ENCODE measurements at regions not wholly inside any gene's neighbourhood (a gene's known extent, or its start where the extent isn't known, plus 50 kb on each side); places are given as distances from the start of the nearest gene placed in this dataset.

DNA sequence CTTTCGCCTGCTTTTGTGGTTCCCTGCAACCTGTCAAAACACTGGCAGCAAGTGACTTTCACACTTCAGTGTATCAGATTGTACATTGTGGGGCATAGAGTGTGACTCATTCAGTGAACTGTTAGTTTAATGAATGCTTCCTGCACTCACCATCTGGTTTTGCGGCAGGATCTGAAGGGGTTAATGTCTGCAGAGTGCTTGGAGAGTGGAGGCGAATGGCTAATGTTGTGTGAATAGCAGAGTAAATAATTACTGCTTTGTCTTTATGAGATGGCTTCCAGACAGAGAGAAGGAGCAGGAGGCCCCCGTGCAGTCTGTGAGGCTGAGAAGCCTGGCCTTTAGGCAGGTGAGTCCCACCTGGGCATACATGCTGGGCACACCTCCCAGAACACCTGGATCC is 454.3 kb upstream of the KIRREL3 start:
- in situ Hi-C loops (cut with MboI): no loop called here

More for the DNA sequence above, 454.3 kb upstream of the KIRREL3 start:
- DNase-seq (ENCODE audit: low read depth, low spot score) (no peak), ATAC-seq (no peak), FAIRE-seq (no peak)
- H3K4me2 ChIP-seq (ENCODE audit: control insufficient read depth, insufficient read depth): no peak overlapping the region
- BruUV-seq (replicated peaks): no TSS peak
- ChIA-PET SMC1A (ENCODE audit: uncharacterized antibody, unreplicated experiment) (no interaction called here), RAD21 (ENCODE audit: unreplicated experiment) (no interaction called here), CTCF (no interaction called here), POLR2A (no interaction called here)
- no peaks in the 10 kb centered on the region; a peak in 1 of 4 replicates for H3K27me3 ChIP-seq (replicated peaks in 1 of 2; ENCODE audit: control insufficient read depth in 2 of 2, insufficient read depth in 2 of 2, low read length in 1 of 2)
- H3K4me1 ChIP-seq (ENCODE audit: control insufficient read depth, insufficient read depth, low read length): no peaks in the 10 kb centered on the region
- no peak overlapping the region for H3K9ac ChIP-seq (ENCODE audit: control insufficient read depth, insufficient read depth, low read length)
- H3K9me3 ChIP-seq (replicated peaks; ENCODE audit: control insufficient read depth, insufficient read depth, low read length): no peaks in the 10 kb centered on the region
- intact Hi-C loops (cut with micrococcal nuclease; ENCODE audit: unreplicated experiment): no loop called here
- H3K36me3 ChIP-seq (ENCODE audit: control insufficient read depth in 2 of 2, insufficient read depth in 2 of 2, low read length in 1 of 2): no peaks in the 10 kb centered on the region
- no peaks in the 10 kb centered on the region; the same call in 1 of the 2 replicates for H4K20me1 ChIP-seq (ENCODE audit: control insufficient read depth, insufficient read depth)
- TF ChIP-seq, protein P1, sequence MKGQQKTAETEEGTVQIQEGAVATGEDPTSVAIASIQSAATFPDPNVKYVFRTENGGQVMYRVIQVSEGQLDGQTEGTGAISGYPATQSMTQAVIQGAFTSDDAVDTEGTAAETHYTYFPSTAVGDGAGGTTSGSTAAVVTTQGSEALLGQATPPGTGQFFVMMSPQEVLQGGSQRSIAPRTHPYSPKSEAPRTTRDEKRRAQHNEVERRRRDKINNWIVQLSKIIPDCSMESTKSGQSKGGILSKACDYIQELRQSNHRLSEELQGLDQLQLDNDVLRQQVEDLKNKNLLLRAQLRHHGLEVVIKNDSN (IDR thresholded peaks at IDR 0.05; ENCODE audit: borderline replicate concordance, extremely low read length, insufficient read depth, low read depth, low read length): no peak
- TF ChIP-seq, protein P2, sequence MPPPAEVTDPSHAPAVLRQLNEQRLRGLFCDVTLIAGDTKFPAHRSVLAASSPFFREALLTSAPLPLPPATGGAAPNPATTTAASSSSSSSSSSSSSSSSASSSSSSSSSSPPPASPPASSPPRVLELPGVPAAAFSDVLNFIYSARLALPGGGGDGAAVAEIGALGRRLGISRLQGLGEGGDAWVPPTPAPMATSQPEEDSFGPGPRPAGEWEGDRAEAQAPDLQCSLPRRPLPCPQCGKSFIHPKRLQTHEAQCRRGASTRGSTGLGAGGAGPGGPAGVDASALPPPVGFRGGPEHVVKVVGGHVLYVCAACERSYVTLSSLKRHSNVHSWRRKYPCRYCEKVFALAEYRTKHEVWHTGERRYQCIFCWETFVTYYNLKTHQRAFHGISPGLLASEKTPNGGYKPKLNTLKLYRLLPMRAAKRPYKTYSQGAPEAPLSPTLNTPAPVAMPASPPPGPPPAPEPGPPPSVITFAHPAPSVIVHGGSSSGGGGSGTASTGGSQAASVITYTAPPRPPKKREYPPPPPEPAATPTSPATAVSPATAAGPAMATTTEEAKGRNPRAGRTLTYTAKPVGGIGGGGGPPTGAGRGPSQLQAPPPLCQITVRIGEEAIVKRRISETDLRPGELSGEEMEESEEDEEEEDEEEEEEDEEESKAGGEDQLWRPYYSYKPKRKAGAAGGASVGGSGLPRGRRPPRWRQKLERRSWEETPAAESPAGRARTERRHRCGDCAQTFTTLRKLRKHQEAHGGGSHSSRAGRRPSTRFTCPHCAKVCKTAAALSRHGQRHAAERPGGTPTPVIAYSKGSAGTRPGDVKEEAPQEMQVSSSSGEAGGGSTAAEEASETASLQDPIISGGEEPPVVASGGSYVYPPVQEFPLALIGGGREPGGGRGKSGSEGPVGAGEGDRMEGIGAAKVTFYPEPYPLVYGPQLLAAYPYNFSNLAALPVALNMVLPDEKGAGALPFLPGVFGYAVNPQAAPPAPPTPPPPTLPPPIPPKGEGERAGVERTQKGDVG (CRISPR knock-in tag; IDR thresholded peaks at IDR 0.05): no peak
- TF ChIP-seq KAT2A (conservative IDR thresholded peaks at IDR 0.05; ENCODE audit: control insufficient read depth, low read depth, low read length) (no peak), CREB1 (IDR thresholded peaks at IDR 0.05; ENCODE audit: low read depth) (no peak)
- TF ChIP-seq, protein P3, sequence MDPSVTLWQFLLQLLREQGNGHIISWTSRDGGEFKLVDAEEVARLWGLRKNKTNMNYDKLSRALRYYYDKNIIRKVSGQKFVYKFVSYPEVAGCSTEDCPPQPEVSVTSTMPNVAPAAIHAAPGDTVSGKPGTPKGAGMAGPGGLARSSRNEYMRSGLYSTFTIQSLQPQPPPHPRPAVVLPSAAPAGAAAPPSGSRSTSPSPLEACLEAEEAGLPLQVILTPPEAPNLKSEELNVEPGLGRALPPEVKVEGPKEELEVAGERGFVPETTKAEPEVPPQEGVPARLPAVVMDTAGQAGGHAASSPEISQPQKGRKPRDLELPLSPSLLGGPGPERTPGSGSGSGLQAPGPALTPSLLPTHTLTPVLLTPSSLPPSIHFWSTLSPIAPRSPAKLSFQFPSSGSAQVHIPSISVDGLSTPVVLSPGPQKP (IDR thresholded peaks at IDR 0.05; ENCODE audit: low read depth, low read length): no peak
- TF ChIP-seq, protein P4, sequence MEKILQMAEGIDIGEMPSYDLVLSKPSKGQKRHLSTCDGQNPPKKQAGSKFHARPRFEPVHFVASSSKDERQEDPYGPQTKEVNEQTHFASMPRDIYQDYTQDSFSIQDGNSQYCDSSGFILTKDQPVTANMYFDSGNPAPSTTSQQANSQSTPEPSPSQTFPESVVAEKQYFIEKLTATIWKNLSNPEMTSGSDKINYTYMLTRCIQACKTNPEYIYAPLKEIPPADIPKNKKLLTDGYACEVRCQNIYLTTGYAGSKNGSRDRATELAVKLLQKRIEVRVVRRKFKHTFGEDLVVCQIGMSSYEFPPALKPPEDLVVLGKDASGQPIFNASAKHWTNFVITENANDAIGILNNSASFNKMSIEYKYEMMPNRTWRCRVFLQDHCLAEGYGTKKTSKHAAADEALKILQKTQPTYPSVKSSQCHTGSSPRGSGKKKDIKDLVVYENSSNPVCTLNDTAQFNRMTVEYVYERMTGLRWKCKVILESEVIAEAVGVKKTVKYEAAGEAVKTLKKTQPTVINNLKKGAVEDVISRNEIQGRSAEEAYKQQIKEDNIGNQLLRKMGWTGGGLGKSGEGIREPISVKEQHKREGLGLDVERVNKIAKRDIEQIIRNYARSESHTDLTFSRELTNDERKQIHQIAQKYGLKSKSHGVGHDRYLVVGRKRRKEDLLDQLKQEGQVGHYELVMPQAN (conservative IDR thresholded peaks at IDR 0.05): no peak
- WGBS (ENCODE audit: insufficient coverage, insufficient replicate concordance, low lambda C conversion rate, missing lambda C conversion rate): 41% methylated on average over 4 of the region's 4 CpGs
- H3K27ac ChIP-seq (ENCODE audit: control insufficient read depth, insufficient read depth): no peak overlapping the region
- H2AFZ ChIP-seq (ENCODE audit: control insufficient read depth, low read depth, low read length): no peak overlapping the region
- H3K79me2 ChIP-seq (ENCODE audit: control insufficient read depth, insufficient read depth, low read length): no peaks in the 10 kb centered on the region
- H3K4me3 ChIP-seq: no peak overlapping the region

Measured in GM12878 (cell line).